NCI-H1930 (cell line): ENCODE measurements at regions not wholly inside any gene's neighbourhood (a gene's known extent, or its start where the extent isn't known, plus 50 kb on each side); places are given as distances from the start of the nearest gene placed in this dataset.
"Not testable (repeated sequence)": the region's sequence is repeated elsewhere in the genome, so short reads cannot be mapped to it uniquely, and the experiment has no call there.

Experiments
- DNase-seq, 2 experiments: peaks; one replicate each; lab custom pipeline; 2025; lab: John Stamatoyannopoulos, UW

DNA sequence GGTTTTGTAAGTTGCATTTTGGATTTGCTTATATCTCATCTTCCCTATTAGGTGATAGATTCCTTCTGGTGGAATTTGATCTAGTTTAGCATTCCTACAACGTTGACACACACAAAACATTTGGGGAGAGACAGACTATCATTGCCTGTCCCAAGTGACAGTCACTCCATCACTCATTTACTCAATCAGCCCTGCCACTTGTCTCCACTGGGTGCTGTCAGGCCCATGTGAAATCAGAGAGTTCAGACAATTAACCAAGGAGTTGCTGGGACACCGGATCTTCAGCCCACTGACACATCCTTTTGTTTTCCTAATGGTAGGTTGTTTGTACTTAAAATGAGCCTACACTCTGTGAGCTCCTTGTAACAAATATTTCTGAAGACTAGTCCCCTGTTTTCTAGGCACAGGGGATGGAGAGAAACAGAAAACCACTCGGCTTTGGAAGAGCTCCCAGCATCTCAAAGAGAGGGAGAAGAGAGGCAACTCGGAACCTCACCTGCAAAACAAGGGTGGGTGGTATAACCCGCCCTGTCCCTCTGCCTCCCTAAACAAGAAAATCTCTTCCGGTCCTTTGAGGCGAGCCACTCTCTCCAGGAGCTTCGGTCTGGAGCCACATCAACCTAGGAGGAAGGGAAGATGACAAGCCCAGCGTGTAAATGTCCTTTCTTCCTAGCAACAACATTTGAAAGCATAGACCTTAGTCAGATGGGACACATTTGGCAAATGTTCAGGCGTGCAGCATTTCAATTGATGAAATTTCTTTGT is 440.9 kb upstream of the KLF12 start:
- DNase-seq: no peak

DNA sequence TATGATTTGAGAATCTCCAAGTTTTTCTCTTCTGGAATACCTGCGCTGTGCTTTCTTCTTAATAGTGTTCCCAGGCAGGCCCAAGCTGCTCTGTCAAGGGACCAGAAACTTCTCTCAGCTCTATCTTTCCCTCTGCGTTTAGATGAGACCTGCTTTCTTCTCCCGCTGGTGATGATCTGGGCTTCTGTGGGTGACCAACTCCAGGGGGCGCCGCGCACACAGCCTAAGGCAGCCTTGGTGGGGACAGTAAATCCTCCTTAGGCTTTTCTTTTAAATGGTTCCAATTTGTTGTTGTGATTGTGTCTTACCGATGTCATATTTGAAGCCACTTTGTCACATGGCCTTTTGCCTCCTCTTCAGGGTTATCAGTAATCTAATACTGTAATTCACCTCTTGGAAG is 439.4 kb upstream of the KLF12 start:
- no peak for DNase-seq

DNA sequence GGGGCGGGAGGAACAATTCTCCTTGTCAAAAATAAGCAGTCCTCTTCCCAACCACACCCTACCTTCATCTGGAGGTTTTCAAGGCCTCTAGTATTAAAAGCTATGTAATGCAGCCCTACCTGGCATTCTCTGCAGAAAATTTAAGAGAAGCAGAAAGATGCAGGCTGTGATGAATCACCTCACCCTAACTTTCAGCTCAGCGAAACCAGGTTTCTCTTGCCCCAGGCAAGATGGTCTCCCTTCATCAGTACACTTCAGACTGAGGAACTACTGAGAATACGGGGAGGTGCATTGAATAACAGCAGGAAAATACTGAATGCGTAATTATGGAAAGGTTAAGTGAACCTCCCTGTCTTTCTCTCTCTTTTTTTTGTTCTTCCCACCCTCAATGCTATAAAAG is 437.6 kb upstream of the KLF12 start:
- no peak for DNase-seq

DNA sequence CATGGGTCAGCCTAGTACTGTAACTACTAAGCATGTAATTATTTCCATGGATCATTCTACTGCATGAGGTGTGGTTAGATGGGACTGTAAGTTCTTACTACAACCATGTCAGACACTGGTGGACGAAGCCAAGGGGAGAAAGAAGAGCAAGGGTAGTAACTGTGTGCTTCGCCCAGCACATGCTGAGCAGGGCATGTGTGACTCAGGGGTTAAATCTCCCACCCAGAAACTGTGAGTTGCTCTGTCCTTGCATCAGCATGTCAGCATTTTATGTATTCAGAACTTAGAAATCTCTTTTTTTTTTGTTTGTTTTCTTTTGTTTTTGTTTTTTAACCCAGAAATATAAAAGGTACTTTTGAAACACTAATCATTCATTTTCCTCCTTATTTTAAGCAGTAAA is 436.6 kb upstream of the KLF12 start:
- no peak for DNase-seq

DNA sequence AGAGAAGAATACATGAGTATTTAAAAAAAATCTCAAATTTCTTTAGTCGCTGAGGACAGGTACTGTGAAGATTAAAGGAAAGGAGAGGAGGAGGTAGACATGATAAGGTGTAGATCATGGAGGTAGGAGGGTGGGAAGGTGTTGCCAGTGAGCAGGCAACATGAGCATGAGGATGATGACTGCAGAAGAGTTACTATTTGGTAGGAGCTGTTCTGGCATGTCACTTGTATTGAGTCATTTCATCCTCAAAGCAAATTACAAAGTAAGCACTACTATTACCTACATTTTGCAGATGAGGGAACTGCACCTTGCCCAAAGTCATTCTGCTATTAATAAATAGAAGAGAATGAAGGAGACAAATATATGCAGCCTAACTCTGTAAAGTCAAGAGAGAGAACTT is 435.8 kb upstream of the KLF12 start:
- no peak for DNase-seq

DNA sequence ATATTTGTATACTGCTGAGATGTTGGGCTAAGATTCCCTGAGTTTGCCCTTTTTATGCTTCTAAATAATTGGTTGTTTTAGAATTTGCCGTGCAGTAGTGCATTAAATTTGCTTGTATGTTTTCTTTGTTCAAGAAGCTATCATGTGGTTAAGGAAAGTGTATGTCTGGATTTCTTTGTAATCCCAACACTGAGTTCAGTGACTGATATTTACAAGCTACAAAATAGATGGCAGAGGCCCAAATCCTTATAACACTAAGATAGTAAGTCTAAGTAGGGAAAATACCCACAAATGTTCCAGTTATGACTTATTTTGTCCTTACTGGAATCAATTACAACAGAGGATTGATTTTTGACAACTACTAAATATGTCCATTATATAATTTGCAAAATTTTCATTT is 435.0 kb upstream of the KLF12 start:
- no peak for DNase-seq

DNA sequence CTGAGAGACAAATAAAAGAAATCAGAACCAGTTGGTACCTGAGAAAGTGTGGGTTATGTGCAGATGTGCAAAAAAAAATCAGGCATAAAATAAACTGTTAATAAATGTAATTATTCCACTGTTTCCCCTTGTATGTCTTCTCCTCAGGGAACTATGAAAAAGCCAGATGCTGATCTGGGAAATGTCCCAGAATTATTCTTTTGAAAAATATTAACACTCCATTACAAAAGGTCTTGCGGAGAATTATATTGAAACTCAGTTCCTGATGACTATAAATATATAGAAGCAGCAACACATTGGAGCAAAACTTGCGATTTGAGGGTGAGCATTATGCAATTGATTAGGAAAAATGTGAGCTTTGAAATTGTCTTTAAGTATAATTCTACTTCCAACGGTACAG is 433.3 kb upstream of the KLF12 start:
- DNase-seq: no peak

DNA sequence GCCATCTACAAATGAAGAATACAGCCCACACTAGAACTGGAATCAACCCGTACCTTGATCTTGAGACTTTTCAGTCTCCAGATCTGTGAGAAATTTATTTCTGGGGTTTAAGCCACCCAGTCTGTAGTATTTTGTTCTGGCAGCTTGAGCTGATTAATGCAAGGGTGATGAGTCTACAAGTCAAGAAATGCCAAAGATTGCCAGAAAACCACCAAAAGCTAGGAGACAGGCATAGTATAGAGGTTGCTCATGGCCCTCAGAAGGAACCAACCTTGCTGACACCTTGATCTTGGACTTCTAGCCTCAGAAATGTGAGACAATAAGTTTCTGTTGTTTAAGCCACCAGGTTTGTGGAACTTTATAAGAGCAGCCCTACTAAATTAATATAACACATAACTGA is 428.2 kb upstream of the KLF12 start:
- DNase-seq: no peak

DNA sequence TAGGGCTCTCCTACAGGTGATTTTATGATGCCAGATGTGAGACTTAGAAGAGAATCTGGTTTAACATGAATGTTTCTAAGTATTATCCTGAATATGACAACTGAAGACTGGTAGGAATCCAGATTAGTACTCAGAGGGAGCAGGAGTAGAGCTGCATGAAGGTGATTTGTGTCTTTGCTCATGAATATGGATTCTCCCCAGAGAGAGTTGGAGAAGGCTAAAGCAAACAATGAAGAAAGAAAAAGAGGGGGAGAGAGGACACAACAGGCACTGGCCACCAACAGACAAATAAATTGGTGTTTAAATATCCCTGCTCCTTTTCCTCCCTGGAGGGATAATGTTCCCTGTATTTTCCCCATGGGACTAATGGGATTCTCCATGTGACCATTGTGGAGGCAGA is 427.0 kb upstream of the KLF12 start:
- DNase-seq: no peak

DNA sequence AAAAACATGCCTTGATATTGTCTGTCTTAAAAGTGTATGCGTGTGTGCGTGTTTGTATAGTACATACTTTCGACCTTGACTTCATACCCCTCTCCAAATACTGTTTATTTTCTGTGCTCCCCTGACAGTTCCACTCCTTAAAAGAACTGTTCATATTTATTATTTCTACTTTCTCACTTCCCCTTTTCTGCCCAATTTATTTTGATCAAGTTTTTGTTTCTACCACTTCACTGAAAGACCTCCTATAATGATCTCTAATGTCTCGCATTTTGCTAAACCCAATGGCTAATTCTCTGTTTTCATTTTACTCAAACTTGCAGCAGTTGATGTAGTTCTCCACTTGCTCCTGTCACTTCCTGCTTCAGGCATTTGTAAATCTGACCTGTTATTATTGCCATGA is 426.1 kb upstream of the KLF12 start:
- no peak for DNase-seq

DNA sequence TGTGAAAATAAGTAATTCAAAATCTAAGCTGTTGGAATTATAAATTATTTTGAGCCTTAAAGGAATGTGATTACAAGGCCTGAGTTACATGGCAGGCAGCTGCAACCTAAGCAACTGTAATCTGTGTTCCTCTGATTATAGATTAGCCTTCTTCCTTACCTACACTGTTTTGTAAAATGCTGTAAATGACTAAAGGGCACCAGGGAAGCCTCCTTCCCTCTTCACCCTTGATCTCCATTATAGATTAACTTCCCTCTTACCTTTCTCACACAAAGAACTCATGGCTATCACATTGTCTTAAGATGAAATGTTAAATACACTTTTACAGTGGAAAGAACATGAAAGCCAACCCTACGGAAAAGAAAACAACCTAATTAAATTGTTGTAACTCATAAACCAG is 423.7 kb upstream of the KLF12 start:
- DNase-seq: no peak

DNA sequence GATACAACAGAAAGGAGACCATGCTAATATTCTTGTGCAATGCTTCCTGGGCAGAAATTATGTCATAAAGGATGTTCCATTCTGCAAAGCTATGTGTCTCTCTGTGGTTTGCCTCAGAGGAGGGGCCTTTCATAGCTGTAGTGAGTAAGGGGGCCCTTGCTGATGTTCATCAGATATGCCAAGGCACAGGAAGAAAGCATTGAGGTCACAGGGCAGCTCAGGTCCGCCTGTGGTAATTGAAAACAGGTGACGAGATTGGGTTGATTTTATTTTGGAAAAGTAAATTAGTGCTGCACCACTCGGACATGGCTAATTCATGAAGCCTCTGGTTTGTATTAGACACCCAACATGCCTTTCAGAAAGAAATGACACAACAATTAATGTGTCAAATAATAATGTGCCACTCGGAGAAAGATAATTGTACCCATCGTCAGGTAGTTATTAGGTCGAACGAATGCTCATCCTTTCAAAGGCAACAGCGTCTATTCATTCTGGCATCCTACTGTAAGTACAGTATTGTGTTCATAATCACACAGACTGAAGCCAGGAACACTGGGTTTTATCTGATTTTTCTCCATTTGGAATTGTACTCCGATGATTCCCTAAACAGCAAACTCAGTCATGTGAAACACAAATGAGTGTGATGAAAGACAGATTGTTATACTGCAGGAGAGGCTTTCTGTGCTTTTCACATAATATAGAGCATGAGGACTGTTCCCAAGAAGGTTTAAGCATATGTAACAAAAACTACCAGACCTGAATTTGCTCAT is 421.6 kb upstream of the KLF12 start:
- peak in 1 of 2 experiments; percentile 28 for DNase-seq

DNA sequence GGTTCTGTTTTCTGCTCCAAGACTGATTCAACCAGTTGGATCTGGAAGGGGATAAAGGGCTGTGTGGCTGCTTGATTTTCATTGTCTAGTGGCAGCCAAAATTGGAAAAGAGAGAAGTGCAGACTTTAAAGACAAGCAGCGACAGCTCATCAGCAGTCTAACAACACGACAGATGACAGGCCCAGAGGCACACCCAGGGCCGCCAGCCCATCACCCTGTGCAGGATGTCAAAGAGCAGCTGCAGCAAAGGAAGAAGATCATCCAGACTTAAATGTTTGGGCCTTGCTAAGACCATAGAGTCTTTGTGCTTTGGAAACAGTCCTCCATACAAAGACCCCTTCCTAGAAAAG is 421.0 kb upstream of the KLF12 start:
- no peak for DNase-seq

DNA sequence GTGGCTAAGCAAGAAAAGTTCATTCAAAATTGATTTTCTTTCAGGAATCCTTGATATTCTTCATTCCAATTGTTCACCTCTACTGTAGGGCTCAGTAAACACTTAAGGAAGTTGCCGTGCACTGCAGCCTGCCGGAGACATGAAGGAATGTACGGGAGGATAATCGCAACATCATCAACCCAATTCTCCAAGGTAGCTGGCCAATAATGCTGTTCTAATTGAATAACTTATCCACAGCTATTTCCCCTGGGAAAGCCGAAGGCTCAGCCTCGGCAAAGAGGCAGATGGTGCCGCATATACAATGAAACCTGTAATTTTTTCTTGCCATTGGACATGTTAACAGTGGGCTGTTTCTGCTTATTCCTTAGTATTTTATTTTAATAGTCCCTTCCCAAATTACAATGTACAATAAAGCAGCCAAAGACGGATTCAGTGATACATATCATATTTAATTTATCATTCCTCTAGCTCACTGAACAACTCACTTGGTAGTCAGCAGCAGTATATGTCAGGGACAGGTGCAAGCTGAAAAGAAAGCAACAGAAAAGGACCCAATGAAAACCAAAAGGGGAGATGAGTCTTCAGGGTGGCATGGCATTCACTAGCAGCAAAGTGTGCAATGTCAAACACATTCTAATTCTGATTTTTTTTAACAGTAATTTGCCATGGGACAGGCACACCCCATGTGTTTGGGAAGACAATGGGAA is 420.5 kb upstream of the KLF12 start:
- no peak for DNase-seq

DNA sequence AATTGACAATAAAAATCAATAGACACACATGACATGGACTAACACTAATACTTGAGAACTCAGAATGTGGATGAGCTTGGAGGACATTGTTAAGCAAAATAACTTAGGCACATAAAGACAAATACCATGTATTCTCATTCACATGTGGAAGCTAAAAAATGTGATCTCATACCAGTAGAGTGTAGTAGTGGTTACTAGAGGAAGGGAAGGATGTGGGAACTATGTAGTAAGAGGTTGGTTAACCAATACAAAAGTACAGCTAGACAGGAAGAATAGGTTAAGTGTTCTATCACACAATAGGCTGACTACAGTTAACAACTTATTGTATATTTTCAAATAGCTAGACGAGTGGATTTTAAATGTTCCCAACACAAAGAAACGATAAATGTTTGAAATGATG is 415.8 kb upstream of the KLF12 start:
- no peak for DNase-seq

DNA sequence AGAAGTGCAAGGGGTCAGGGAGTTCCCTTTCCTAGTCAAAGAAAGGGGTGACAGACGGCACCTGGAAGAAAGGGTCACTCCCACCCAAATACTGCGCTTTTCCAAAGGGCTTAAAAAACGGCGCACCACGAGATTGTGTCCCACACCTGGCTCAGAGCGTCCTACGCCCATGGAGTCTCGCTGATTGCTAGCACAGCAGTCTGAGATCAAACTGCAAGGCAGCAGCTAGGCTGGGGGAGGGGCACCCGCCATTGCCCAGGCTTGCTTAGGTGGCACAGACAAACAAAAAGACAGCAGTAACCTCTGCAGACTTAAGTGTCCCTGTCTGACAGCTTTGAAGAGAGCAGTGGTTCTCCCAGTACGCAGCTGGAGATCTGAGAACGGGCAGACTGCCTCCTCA is 402.4 kb upstream of the KLF12 start:
- not testable (repeated sequence) for DNase-seq

DNA sequence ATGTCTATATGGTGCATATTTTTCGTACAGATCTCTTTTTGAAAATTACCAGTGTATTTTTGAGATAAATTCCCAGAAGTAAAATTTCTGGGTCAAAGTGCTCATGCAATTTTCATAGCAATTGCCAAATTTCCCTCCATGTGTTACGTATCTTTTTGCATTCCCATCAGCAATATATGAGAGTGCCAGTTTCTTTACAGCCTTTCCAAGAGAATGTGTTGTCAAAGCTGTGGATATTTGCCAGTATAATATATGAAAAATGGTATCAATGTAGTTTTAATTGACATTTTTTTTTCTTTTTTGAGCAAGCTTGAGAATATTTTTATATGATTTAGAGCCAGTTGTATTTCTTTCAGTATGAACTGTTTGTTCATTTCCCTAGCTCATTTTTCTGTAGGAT is 399.0 kb upstream of the KLF12 start:
- DNase-seq: no peak

DNA sequence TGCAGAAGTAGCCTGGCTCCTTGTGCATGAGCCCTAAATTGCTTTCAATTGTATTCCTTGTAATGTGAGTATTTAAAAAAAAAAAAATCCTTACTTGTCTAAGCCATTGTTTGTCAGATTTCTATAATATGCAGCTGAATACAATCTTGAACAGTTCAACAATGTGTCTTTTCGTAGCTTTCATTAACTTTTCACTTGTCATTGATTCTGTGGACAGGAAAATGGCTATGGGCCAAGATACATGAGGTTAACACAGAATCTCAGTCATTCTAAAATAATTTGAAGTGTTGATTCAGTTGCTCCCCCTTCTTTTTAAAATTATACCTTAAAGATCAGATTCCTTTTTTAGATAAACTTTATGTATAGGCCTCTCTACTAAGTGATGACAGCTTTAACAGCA is 395.8 kb upstream of the KLF12 start:
- no peak for DNase-seq

DNA sequence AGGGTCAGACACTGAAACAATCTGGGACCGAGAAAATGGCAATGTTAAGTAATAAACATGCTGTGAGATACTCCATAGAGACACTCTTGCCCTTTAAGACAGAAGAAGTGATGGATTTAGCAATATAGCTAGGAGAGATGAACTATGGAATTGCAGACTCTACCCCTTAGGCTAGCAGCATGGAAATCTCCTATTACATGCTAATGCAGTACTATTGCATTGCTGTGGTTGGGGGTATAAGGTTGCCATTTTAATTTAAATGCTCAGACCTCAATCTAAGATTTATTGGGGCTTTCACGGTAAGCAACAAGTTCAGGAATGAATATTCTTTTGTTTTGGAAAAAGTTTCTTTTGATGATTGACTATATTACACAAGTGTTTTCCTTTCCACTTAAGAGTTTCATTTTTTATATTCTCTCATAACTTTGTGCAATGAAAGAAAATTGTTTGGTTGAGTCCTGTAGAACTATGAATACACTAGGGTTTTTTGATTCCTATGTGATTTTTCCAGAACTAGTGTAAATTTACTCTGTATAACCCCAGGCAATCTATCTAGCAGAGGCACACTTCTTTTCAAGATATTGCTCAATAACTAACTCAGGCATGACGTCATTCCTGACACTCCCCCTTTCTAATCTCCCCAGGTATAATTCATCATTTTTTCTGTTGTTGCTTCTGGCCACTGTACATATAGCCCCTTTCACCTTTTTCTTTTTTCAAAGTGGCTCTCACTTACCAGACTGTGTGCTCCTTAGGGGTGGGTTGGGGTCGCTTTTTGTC is 394.7 kb upstream of the KLF12 start:
- no peak for DNase-seq

DNA sequence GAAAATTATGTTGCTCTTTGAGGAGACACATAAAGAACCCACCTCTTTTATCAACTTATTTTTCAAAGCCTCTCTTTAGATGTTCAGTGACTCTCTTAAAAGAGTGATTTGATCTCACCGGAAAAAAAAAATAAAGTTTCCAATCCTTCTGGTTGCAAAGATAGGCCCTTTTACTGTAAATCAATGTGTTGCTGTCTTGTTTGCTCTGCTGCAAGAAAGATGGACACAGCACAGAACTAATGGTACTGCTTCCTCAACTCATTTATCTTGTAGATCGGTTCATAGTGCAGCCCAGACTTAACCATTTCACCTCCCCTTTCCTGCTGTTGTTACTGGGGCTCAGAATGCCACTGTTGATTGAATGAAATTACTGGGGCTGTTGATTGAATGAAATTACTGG is 388.9 kb upstream of the KLF12 start:
- no peak for DNase-seq

DNA sequence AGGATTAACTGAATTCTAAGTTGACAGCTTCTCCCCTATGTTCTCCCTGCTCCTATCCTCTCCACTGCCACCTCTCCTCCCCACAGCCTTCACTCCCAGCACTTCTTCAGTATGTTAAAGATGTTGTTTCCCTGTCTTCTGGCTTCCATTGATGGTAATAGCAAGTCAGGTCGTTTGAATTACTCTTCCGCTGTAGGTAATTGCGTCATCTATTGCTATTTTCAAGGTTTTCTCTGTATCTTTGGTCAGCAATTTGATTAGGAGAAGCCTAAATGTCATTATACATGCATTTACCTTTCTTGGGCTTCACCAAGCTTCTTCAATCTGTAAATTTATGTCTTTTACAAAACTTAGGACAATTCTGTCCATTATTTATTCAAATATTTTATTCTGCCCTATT is 377.3 kb upstream of the KLF12 start:
- no peak for DNase-seq

DNA sequence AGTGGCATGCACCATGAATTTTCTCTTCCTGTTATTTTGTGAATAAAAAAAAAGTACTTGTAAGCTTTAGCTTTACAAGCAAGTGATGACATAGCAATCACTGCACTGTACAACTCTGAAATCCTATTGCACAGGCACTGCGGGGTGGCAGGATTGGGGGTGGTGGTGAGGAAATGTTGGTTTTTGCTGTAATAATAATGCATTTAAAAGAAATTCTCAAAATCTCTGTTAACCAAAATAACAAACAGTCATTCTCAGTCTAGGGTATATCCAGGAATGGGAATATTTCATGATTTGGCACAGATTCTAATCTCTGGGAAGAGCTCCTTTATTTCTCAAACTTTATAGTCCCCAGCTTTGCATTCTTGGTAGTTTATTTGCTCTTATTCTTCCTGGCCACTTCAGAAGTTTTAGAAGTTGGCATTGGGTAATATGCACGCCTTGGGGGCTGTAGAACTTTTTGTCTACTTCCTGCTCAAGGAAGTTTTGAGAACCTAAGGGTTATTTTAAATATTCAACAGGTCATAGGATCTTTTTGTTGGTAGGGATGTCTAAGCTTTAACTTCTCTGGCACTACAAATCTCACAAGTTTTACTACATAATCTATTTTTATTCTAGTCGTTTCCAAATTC is 353.0 kb upstream of the KLF12 start:
- DNase-seq: no peak
